ENCODE measurements at regions not wholly inside any gene's neighbourhood (a gene's known extent, or its start where the extent isn't known, plus 50 kb on each side); places are given as distances from the start of the nearest gene placed in this dataset.
"Not testable (repeated sequence)": the region's sequence is repeated elsewhere in the genome, so short reads cannot be mapped to it uniquely, and the experiment has no call there.

- no peak for DNase-seq (ENCODE audit: low read depth)
These were observed 161.5 kb upstream of the VWC2 start for GRCh38 chr7:49611951-49612350.

GRCh38 chr7:49613759-49614158 lies 159.7 kb upstream of the VWC2 start:
- DNase-seq (ENCODE audit: low read depth), result no peak

GRCh38 chr7:49614974-49615373 lies 158.5 kb upstream of the VWC2 start:
- not testable (repeated sequence) for DNase-seq (ENCODE audit: low read depth)

GRCh38 chr7:49618028-49618427 lies 155.4 kb upstream of the VWC2 start:
- no peak for DNase-seq (ENCODE audit: low read depth)

GRCh38 chr7:49623943-49624342 lies 149.5 kb upstream of the VWC2 start:
- DNase-seq (ENCODE audit: low read depth), result no peak

GRCh38 chr7:49624611-49625010 lies 148.8 kb upstream of the VWC2 start:
- DNase-seq (ENCODE audit: low read depth), result no peak

- DNase-seq (ENCODE audit: low read depth), result no peak
These were observed 142.9 kb upstream of the VWC2 start for GRCh38 chr7:49630513-49630912.

- no peak for DNase-seq (ENCODE audit: low read depth)
These were observed 142.2 kb upstream of the VWC2 start for GRCh38 chr7:49631071-49631815.

- no peak for DNase-seq (ENCODE audit: low read depth)
These were observed 141.5 kb upstream of the VWC2 start for GRCh38 chr7:49631960-49632359.

- DNase-seq (ENCODE audit: low read depth), result no peak
These were observed 137.6 kb upstream of the VWC2 start for GRCh38 chr7:49635800-49636199.

- DNase-seq (ENCODE audit: low read depth), result no peak
These were observed 137.0 kb upstream of the VWC2 start for GRCh38 chr7:49636400-49636799.

- DNase-seq (ENCODE audit: low read depth), result no peak
These were observed 135.3 kb upstream of the VWC2 start for GRCh38 chr7:49638166-49638565.

- DNase-seq (ENCODE audit: low read depth), result no peak
These were observed 134.3 kb upstream of the VWC2 start for GRCh38 chr7:49639068-49639593.

- no peak for DNase-seq (ENCODE audit: low read depth)
These were observed 133.6 kb upstream of the VWC2 start for GRCh38 chr7:49639808-49640207.

GRCh38 chr7:49643321-49643720 lies 130.1 kb upstream of the VWC2 start:
- DNase-seq (ENCODE audit: low read depth), result no peak

GRCh38 chr7:49643736-49644135 lies 129.7 kb upstream of the VWC2 start:
- no peak for DNase-seq (ENCODE audit: low read depth)

- DNase-seq (ENCODE audit: low read depth), result no peak
These were observed 128.9 kb upstream of the VWC2 start for GRCh38 chr7:49644396-49645166.

GRCh38 chr7:49645296-49645695 lies 128.1 kb upstream of the VWC2 start:
- no peak for DNase-seq (ENCODE audit: low read depth)

- DNase-seq (ENCODE audit: low read depth), result no peak
These were observed 113.2 kb upstream of the VWC2 start for GRCh38 chr7:49660170-49660783.

- DNase-seq (ENCODE audit: low read depth), result no peak
These were observed 112.5 kb upstream of the VWC2 start for GRCh38 chr7:49660976-49661375.

GRCh38 chr7:49665963-49666362 lies 107.5 kb upstream of the VWC2 start:
- DNase-seq (ENCODE audit: low read depth), result not testable (repeated sequence)

GRCh38 chr7:49666764-49667163 lies 106.7 kb upstream of the VWC2 start:
- no peak for DNase-seq (ENCODE audit: low read depth)

GRCh38 chr7:49669285-49669684 lies 104.2 kb upstream of the VWC2 start:
- DNase-seq (ENCODE audit: low read depth), result no peak
